ENCODE measurements at regions not wholly inside any gene's neighbourhood (a gene's known extent, or its start where the extent isn't known, plus 50 kb on each side); places are given as distances from the start of the nearest gene placed in this dataset.

- TF ChIP-seq, protein P1, sequence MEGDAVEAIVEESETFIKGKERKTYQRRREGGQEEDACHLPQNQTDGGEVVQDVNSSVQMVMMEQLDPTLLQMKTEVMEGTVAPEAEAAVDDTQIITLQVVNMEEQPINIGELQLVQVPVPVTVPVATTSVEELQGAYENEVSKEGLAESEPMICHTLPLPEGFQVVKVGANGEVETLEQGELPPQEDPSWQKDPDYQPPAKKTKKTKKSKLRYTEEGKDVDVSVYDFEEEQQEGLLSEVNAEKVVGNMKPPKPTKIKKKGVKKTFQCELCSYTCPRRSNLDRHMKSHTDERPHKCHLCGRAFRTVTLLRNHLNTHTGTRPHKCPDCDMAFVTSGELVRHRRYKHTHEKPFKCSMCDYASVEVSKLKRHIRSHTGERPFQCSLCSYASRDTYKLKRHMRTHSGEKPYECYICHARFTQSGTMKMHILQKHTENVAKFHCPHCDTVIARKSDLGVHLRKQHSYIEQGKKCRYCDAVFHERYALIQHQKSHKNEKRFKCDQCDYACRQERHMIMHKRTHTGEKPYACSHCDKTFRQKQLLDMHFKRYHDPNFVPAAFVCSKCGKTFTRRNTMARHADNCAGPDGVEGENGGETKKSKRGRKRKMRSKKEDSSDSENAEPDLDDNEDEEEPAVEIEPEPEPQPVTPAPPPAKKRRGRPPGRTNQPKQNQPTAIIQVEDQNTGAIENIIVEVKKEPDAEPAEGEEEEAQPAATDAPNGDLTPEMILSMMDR (IDR thresholded peaks at IDR 0.05) = no peak
- no peak for TF ChIP-seq POLR2A (IDR thresholded peaks at IDR 0.05)
- Histone ChIP-seq H3K4me3 (no peak overlapping the region), H3K4me1 (no peaks in the 10 kb centered on the region), H3K27ac (no peak overlapping the region), H3K9me3 (no peaks in the 10 kb centered on the region), H3K27me3 (no peaks in the 10 kb centered on the region), H3K36me3 (ENCODE audit: low read depth, missing control alignments) (no peaks in the 10 kb centered on the region)
- DNase-seq = no peak
- intact Hi-C loops (cut with DNase I; ENCODE audit: low total_unique reads) = no loop called here
- 80 to 81% methylated on average over 2 of the region's 2 CpGs for WGBS, 2 donors
Measured at GRCh38 chr1:101158424-101158823, 78.4 kb upstream of the S1PR1 start.

DNA sequence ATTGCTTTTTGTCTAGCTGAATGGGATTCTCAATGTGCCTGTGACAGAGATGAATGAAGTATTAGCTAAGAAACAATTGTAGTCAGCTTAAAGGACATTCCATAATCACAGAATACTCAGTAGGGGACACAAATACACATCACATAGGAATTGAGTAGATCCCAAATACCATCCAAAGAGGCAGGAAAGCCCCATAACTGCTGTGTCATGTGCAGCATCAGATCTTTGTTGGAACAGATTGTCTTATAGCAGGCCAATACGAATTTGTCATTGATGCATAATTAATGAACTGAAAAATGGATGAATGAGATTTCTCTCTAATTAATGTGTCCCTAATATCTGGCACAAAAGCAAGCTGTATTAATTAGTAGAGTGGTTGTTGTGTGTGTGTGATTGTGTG lies 82.3 kb upstream of the S1PR1 start:
- no peaks in the 10 kb centered on the region for H3K36me3 ChIP-seq (ENCODE audit: low read depth, missing control alignments)
- TF ChIP-seq, protein P1 (IDR thresholded peaks at IDR 0.05) = no peak
- no peak for TF ChIP-seq POLR2A (IDR thresholded peaks at IDR 0.05)
- WGBS, 2 donors = 78 to 83% methylated on average over 1 of the region's 1 CpG
- intact Hi-C loops (cut with DNase I; ENCODE audit: low total_unique reads) = no loop called here
- H3K9me3 ChIP-seq = no peaks in the 10 kb centered on the region
- H3K4me1 ChIP-seq = no peaks in the 10 kb centered on the region
- no peaks in the 10 kb centered on the region for H3K27me3 ChIP-seq
- no peak overlapping the region for H3K27ac ChIP-seq
- no peak overlapping the region for H3K4me3 ChIP-seq
- no peak for DNase-seq

DNA sequence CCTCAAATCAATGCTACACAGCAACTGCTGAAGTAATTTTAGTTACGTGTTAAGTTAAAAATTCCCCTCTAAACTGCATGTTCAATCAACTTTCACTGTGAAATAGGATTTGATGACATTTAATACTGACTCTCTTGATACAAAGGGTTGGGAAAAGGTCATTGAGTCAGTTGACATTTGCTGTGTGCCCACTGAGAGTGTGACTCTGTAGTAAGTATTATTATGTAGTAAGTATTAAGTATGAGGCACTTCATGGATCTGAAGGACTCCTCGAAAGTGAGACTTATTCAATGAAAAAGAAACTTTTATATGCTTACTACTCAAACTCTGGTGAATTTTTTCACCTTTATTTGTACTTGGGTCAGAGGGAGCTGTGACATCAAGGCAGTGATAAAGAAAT lies 83.1 kb upstream of the S1PR1 start:
- Histone ChIP-seq H3K4me3 (no peak overlapping the region), H3K36me3 (ENCODE audit: low read depth, missing control alignments) (no peaks in the 10 kb centered on the region), H3K27ac (no peak overlapping the region), H3K27me3 (no peaks in the 10 kb centered on the region), H3K4me1 (no peaks in the 10 kb centered on the region), H3K9me3 (no peaks in the 10 kb centered on the region)
- DNase-seq = no peak
- WGBS, 2 donors = 85 to 95% methylated on average over 2 of the region's 2 CpGs
- no peak for TF ChIP-seq POLR2A (IDR thresholded peaks at IDR 0.05)
- intact Hi-C loops (cut with DNase I; ENCODE audit: low total_unique reads) = no loop called here

GRCh38 chr1:101152633-101153032 lies 84.2 kb upstream of the S1PR1 start:
- intact Hi-C loops (cut with DNase I; ENCODE audit: low total_unique reads) = no loop called here
- 69 to 76% methylated on average over 4 of the region's 4 CpGs for WGBS, 2 donors
- no peak overlapping the region for H3K27ac ChIP-seq

GRCh38 chr1:101151286-101151685 lies 85.5 kb upstream of the S1PR1 start:
- DNase-seq = no peak
- H3K27me3 ChIP-seq = no peaks in the 10 kb centered on the region
- TF ChIP-seq, protein P1 (IDR thresholded peaks at IDR 0.05) = no peak
- TF ChIP-seq POLR2A (IDR thresholded peaks at IDR 0.05) = no peak
- no peak overlapping the region for H3K4me3 ChIP-seq
- intact Hi-C loops (cut with DNase I; ENCODE audit: low total_unique reads) = no loop called here
- H3K27ac ChIP-seq = no peak overlapping the region
- no peaks in the 10 kb centered on the region for H3K9me3 ChIP-seq
- 89 to 94% methylated on average over 2 of the region's 2 CpGs for WGBS, 2 donors
- no peaks in the 10 kb centered on the region for H3K36me3 ChIP-seq (ENCODE audit: low read depth, missing control alignments)
- no peaks in the 10 kb centered on the region for H3K4me1 ChIP-seq

More at GRCh38 chr1:101152633-101153032, 84.2 kb upstream of the S1PR1 start:
- H3K36me3 ChIP-seq (ENCODE audit: low read depth, missing control alignments) = no peaks in the 10 kb centered on the region
- no peak overlapping the region for H3K4me3 ChIP-seq
- H3K4me1 ChIP-seq = no peaks in the 10 kb centered on the region
- no peaks in the 10 kb centered on the region for H3K27me3 ChIP-seq
- no peak for DNase-seq
- no peak for TF ChIP-seq POLR2A (IDR thresholded peaks at IDR 0.05)
- TF ChIP-seq, protein P1 (IDR thresholded peaks at IDR 0.05) = no peak
- no peaks in the 10 kb centered on the region for H3K9me3 ChIP-seq
